ENCODE measurements at regions not wholly inside any gene's neighbourhood (a gene's known extent, or its start where the extent isn't known, plus 50 kb on each side); places are given as distances from the start of the nearest gene placed in this dataset.

GRCh38 chr15:52857937-52858781 is 68.0 kb upstream of the ONECUT1 start:
- H3K27ac Mint-ChIP-seq: no peak overlapping the region
- DNase-seq: no peak
- H3K36me3 Mint-ChIP-seq: no peaks in the 10 kb centered on the region
- peaks cover 13% of the 10 kb centered on the region for H3K27me3 Mint-ChIP-seq
- H3K4me3 Mint-ChIP-seq: no peak overlapping the region
- H3K9me3 Mint-ChIP-seq: no peaks in the 10 kb centered on the region
- H3K4me1 Mint-ChIP-seq: no peaks in the 10 kb centered on the region

- DNase-seq: no peak
- Mint-ChIP-seq H3K9me3 (no peaks in the 10 kb centered on the region), H3K27me3 (peaks cover 13% of the 10 kb centered on the region), H3K4me1 (no peaks in the 10 kb centered on the region), H3K36me3 (no peaks in the 10 kb centered on the region), H3K4me3 (no peak overlapping the region), H3K27ac (no peak overlapping the region)
Observed at GRCh38 chr15:52857471-52857870, 67.3 kb upstream of the ONECUT1 start.

GRCh38 chr15:52856286-52856685 is 66.2 kb upstream of the ONECUT1 start:
- no peak overlapping the region for H3K27ac Mint-ChIP-seq
- no peak for DNase-seq
- peaks cover 13% of the 10 kb centered on the region for H3K27me3 Mint-ChIP-seq
- no peaks in the 10 kb centered on the region for H3K4me1 Mint-ChIP-seq
- H3K4me3 Mint-ChIP-seq: no peak overlapping the region
- no peaks in the 10 kb centered on the region for H3K9me3 Mint-ChIP-seq
- no peaks in the 10 kb centered on the region for H3K36me3 Mint-ChIP-seq

GRCh38 chr15:52855157-52855556 is 65.0 kb upstream of the ONECUT1 start:
- no peaks in the 10 kb centered on the region for H3K36me3 Mint-ChIP-seq
- H3K4me3 Mint-ChIP-seq: no peak overlapping the region
- no peaks in the 10 kb centered on the region for H3K4me1 Mint-ChIP-seq
- peaks cover 13% of the 10 kb centered on the region for H3K27me3 Mint-ChIP-seq
- no peak overlapping the region for H3K27ac Mint-ChIP-seq
- no peaks in the 10 kb centered on the region for H3K9me3 Mint-ChIP-seq
- DNase-seq: no peak

GRCh38 chr15:52844823-52845222 is 54.7 kb upstream of the ONECUT1 start:
- Mint-ChIP-seq H3K27ac (no peak overlapping the region), H3K27me3 (peaks cover 16% of the 10 kb centered on the region), H3K36me3 (no peaks in the 10 kb centered on the region), H3K4me3 (no peak overlapping the region), H3K9me3 (no peaks in the 10 kb centered on the region), H3K4me1 (no peaks in the 10 kb centered on the region)
- no peak for DNase-seq
